ENCODE measurements at regions not wholly inside any gene's neighbourhood (a gene's known extent, or its start where the extent isn't known, plus 50 kb on each side); places are given as distances from the start of the nearest gene placed in this dataset.

- TF ChIP-seq CTCF (IDR thresholded peaks at IDR 0.05; ENCODE audit: borderline replicate concordance, extremely low read depth, insufficient read depth): no peak
- Histone ChIP-seq H3K9me3 (ENCODE audit: control insufficient read depth in 2 of 3, insufficient read depth in 1 of 3, low read length in 3 of 3) (no peaks in the 10 kb centered on the region), H3K27me3 (ENCODE audit: control insufficient read depth, insufficient read depth, low read length) (no peaks in the 10 kb centered on the region), H3K4me1 (ENCODE audit: control insufficient read depth in 2 of 3, insufficient read depth in 2 of 3, low read depth in 1 of 3, low read length in 3 of 3) (no peaks in the 10 kb centered on the region), H3K9ac (ENCODE audit: low read length in 3 of 3) (no peak overlapping the region), H3K36me3 (ENCODE audit: control insufficient read depth in 2 of 3, insufficient read depth in 3 of 3, low read length in 3 of 3) (no peaks in the 10 kb centered on the region), H3K4me3 (ENCODE audit: low read length in 3 of 3) (no peak overlapping the region), H3K27ac (ENCODE audit: low read depth in 2 of 2, low read length in 2 of 2) (no peak overlapping the region)
- intact Hi-C loops (cut with DNase I): no loop called here
- FAIRE-seq: no peak
- no peak for DNase-seq
Measured at GRCh38 chr2:125160947-125161346, 1135.9 kb downstream of the CNTNAP5 start.

GRCh38 chr2:125167152-125167551 lies 1142.1 kb downstream of the CNTNAP5 start:
- DNase-seq: no peak
- intact Hi-C loops (cut with DNase I): no loop called here
- no peak for FAIRE-seq

GRCh38 chr2:125167820-125168219 lies 1142.7 kb downstream of the CNTNAP5 start:
- no peak overlapping the region for H3K27ac ChIP-seq (ENCODE audit: low read depth in 2 of 2, low read length in 2 of 2)
- no peak for TF ChIP-seq CTCF (IDR thresholded peaks at IDR 0.05; ENCODE audit: borderline replicate concordance, extremely low read depth, insufficient read depth)
- no peaks in the 10 kb centered on the region for H3K36me3 ChIP-seq (ENCODE audit: control insufficient read depth in 2 of 3, insufficient read depth in 3 of 3, low read length in 3 of 3)
- intact Hi-C loops (cut with DNase I): no loop called here
- no peak overlapping the region for H3K9ac ChIP-seq (ENCODE audit: low read length in 3 of 3)
- no peak overlapping the region for H3K4me3 ChIP-seq (ENCODE audit: low read length in 3 of 3)
- FAIRE-seq (no peak), DNase-seq (no peak)
- H3K4me1 ChIP-seq (ENCODE audit: control insufficient read depth in 2 of 3, insufficient read depth in 2 of 3, low read depth in 1 of 3, low read length in 3 of 3): no peaks in the 10 kb centered on the region
- H3K27me3 ChIP-seq (ENCODE audit: control insufficient read depth, insufficient read depth, low read length): no peaks in the 10 kb centered on the region
- no peaks in the 10 kb centered on the region for H3K9me3 ChIP-seq (ENCODE audit: control insufficient read depth in 2 of 3, insufficient read depth in 1 of 3, low read length in 3 of 3)

More at GRCh38 chr2:125167152-125167551, 1142.1 kb downstream of the CNTNAP5 start:
- H3K27me3 ChIP-seq (ENCODE audit: control insufficient read depth, insufficient read depth, low read length): no peaks in the 10 kb centered on the region
- H3K27ac ChIP-seq (ENCODE audit: low read depth in 2 of 2, low read length in 2 of 2): no peak overlapping the region
- no peak overlapping the region for H3K4me3 ChIP-seq (ENCODE audit: low read length in 3 of 3)
- no peaks in the 10 kb centered on the region for H3K36me3 ChIP-seq (ENCODE audit: control insufficient read depth in 2 of 3, insufficient read depth in 3 of 3, low read length in 3 of 3)
- H3K4me1 ChIP-seq (ENCODE audit: control insufficient read depth in 2 of 3, insufficient read depth in 2 of 3, low read depth in 1 of 3, low read length in 3 of 3): no peaks in the 10 kb centered on the region
- TF ChIP-seq CTCF (IDR thresholded peaks at IDR 0.05; ENCODE audit: borderline replicate concordance, extremely low read depth, insufficient read depth): no peak
- no peak overlapping the region for H3K9ac ChIP-seq (ENCODE audit: low read length in 3 of 3)
- H3K9me3 ChIP-seq (ENCODE audit: control insufficient read depth in 2 of 3, insufficient read depth in 1 of 3, low read length in 3 of 3): no peaks in the 10 kb centered on the region

- Histone ChIP-seq H3K9ac (ENCODE audit: low read length in 3 of 3) (no peak overlapping the region), H3K27me3 (ENCODE audit: control insufficient read depth, insufficient read depth, low read length) (no peaks in the 10 kb centered on the region), H3K27ac (ENCODE audit: low read depth in 2 of 2, low read length in 2 of 2) (no peak overlapping the region), H3K4me1 (ENCODE audit: control insufficient read depth in 2 of 3, insufficient read depth in 2 of 3, low read depth in 1 of 3, low read length in 3 of 3) (no peaks in the 10 kb centered on the region), H3K36me3 (ENCODE audit: control insufficient read depth in 2 of 3, insufficient read depth in 3 of 3, low read length in 3 of 3) (no peaks in the 10 kb centered on the region), H3K9me3 (ENCODE audit: control insufficient read depth in 2 of 3, insufficient read depth in 1 of 3, low read length in 3 of 3) (no peaks in the 10 kb centered on the region), H3K4me3 (ENCODE audit: low read length in 3 of 3) (no peak overlapping the region)
- intact Hi-C loops (cut with DNase I): no loop called here
- TF ChIP-seq CTCF (IDR thresholded peaks at IDR 0.05; ENCODE audit: borderline replicate concordance, extremely low read depth, insufficient read depth): no peak
- no peak for FAIRE-seq
- DNase-seq: no peak
Measured at GRCh38 chr2:125168442-125168841, 1143.4 kb downstream of the CNTNAP5 start.
